SK-N-SH (cell line): ENCODE measurements at regions not wholly inside any gene's neighbourhood (a gene's known extent, or its start where the extent isn't known, plus 50 kb on each side); places are given as distances from the start of the nearest gene placed in this dataset.

Experiments
- CTCF ChIA-PET: fragments of 300-600, 350-600 bp; formaldehyde crosslinking; extraction: SDS; loops from one replicate; lab custom pipeline; 2021; lab: Yijun Ruan, JAX
- POLR2A ChIA-PET: fragments of 350-600 bp; sonication (Branson Sonifier 250); formaldehyde crosslinking; extraction: SDS; loops from one replicate; lab custom pipeline; 2020; ENCODE audit warnings: antibody characterized with exemption, inconsistent platforms; lab: Yijun Ruan, JAX
- DNase-seq: peaks from one replicate; pipeline ENCODE4 v3.0.0; 2012
- H2AFZ ChIP-seq: fragments of 200-600 bp; sonication (generic); 2 replicates; pipeline ENCODE4 v1.8.1; 2016; ENCODE audit warnings: antibody characterized with exemption, mild to moderate bottlenecking, low read depth
- H3F3A ChIP-seq: fragments of 200-600 bp; sonication (generic); replicated peaks from 2 replicates; pipeline ENCODE3; 2016; ENCODE audit warnings: antibody characterized with exemption, mild to moderate bottlenecking; ENCODE audit not compliant: insufficient read depth
- H3K27ac ChIP-seq, 2 experiments: fragments of 200-500 bp in 1 of 2; fragments of 200-600 bp in 1 of 2; sonication (Bioruptor generic) in 1 of 2; sonication (generic), shearing (Covaris generic) in 1 of 2; 2 replicates each; pipeline versions ENCODE4 v1.5.1 to v1.6.1; 2014 to 2016; ENCODE audit warnings: low read depth in 2 of 2, inconsistent platforms in 1 of 2, low read length in 1 of 2, mild to moderate bottlenecking in 1 of 2, mixed read lengths in 1 of 2
- H3K27me3 ChIP-seq: fragments of 200-600 bp; sonication (generic), shearing (Covaris generic); 2 replicates; pipeline ENCODE4 v1.6.1; 2016; ENCODE audit warnings: mixed run types; ENCODE audit not compliant: insufficient read depth
- H3K36me3 ChIP-seq, 2 experiments: fragments of 200-500 bp in 1 of 2; fragments of 200-600 bp in 1 of 2; sonication (Bioruptor generic) in 1 of 2; sonication (generic) in 1 of 2; replicated peaks in 1 of 2; 2 replicates each; pipeline versions ENCODE3 to v1.5.1; 2014 to 2016; ENCODE audit warnings: low read length in 1 of 2, mild to moderate bottlenecking in 1 of 2; ENCODE audit not compliant: insufficient read depth in 2 of 2, control insufficient read depth in 1 of 2
- H3K4me1 ChIP-seq, 2 experiments: fragments of 200-500 bp in 1 of 2; fragments of 200-600 bp in 1 of 2; sonication (Bioruptor generic) in 1 of 2; sonication (generic), shearing (Covaris generic) in 1 of 2; 2 replicates each; pipeline versions ENCODE4 v1.5.1 to v1.6.1; 2014 to 2016; ENCODE audit warnings: low read depth in 1 of 2, low read length in 1 of 2, mixed run types in 1 of 2; ENCODE audit not compliant: insufficient read depth in 2 of 2, control insufficient read depth in 1 of 2
- H3K4me2 ChIP-seq: fragments of 200-600 bp; sonication (generic), shearing (Covaris generic); 2 replicates; pipeline ENCODE4 v1.6.1; 2017; ENCODE audit warnings: mixed run types
- H3K4me3 ChIP-seq, 2 experiments: fragments of 200-500 bp in 1 of 2; fragments of 200-600 bp in 1 of 2; sonication (Bioruptor generic) in 1 of 2; sonication (generic), shearing (Covaris generic) in 1 of 2; 2 replicates each; pipeline versions ENCODE4 v1.5.1 to v1.8.1; 2014 to 2016; ENCODE audit warnings: low read depth in 2 of 2, inconsistent platforms in 1 of 2, low read length in 1 of 2, mild to moderate bottlenecking in 1 of 2, mixed read lengths in 1 of 2, moderate library complexity in 1 of 2
- H3K79me2 ChIP-seq: fragments of 200-600 bp; sonication (generic); 2 replicates; pipeline ENCODE4 v1.8.1; 2017; ENCODE audit warnings: mild to moderate bottlenecking; ENCODE audit not compliant: insufficient read depth
- H3K9ac ChIP-seq: fragments of 200-600 bp; sonication (generic); 2 replicates; pipeline ENCODE4 v1.6.1; 2017; ENCODE audit warnings: mixed run types
- H3K9me2 ChIP-seq: fragments of 200-600 bp; sonication (generic); 2 replicates; pipeline ENCODE4 v1.6.1; 2017; ENCODE audit warnings: mixed run types
- H3K9me3 ChIP-seq: fragments of 200-600 bp; sonication (generic); 2 replicates; pipeline ENCODE4 v1.6.1; 2017; ENCODE audit warnings: mixed run types, mild to moderate bottlenecking, moderate library complexity
- H4K20me1 ChIP-seq: fragments of 200-600 bp; sonication (generic); 2 replicates; pipeline ENCODE4 v1.6.1; 2017; ENCODE audit warnings: mild to moderate bottlenecking, mixed run types; ENCODE audit not compliant: insufficient read depth
- CHD2 ChIP-seq: fragments of 150-350 bp; IDR thresholded peaks from 2 replicates; pipeline ENCODE4 v1.6.1; 2018; ENCODE audit warnings: low read length; ENCODE audit not compliant: partially characterized antibody
- CTCF ChIP-seq: fragments of 200-600 bp; sonication (generic); IDR thresholded peaks from 2 replicates; pipeline ENCODE4 v1.6.1; 2017; ENCODE audit warnings: antibody characterized with exemption, mild to moderate bottlenecking, moderate library complexity
- EP300 ChIP-seq, 2 experiments: IDR thresholded peaks; 2 replicates each; pipeline versions ENCODE4 v1.4.0 to v1.6.1; 2012; ENCODE audit warnings: borderline replicate concordance in 1 of 2, low read depth in 1 of 2, low read length in 1 of 2
- FOXJ3 ChIP-seq: sonication (generic); formaldehyde crosslinking; IDR thresholded peaks from 2 replicates; pipeline ENCODE4 v1.5.1; 2020; ENCODE audit warnings: mild to moderate bottlenecking, missing genetic modification reagents
- GABPA ChIP-seq: IDR thresholded peaks from 2 replicates; pipeline ENCODE4 v1.4.0; 2012; ENCODE audit warnings: low read depth, mild to moderate bottlenecking
- IRF3 ChIP-seq: fragments of 150-350 bp; IDR thresholded peaks from 2 replicates; pipeline ENCODE4 v1.6.1; 2016; ENCODE audit warnings: mild to moderate bottlenecking, low read depth, low read length
- MAX ChIP-seq: IDR thresholded peaks from 2 replicates; pipeline ENCODE4 v1.4.0; 2012; ENCODE audit warnings: low read depth
- PBX3 ChIP-seq: IDR thresholded peaks from 2 replicates; pipeline ENCODE4; 2012
- POLR2AphosphoS5 ChIP-seq: IDR thresholded peaks from 2 replicates; pipeline ENCODE4 v1.6.1; 2012; ENCODE audit warnings: low read depth, low read length
- RCOR1 ChIP-seq: fragments of 150-350 bp; IDR thresholded peaks from 2 replicates; pipeline ENCODE4 v1.6.1; 2017; ENCODE audit warnings: antibody characterized with exemption, low read length
- RXRA ChIP-seq: IDR thresholded peaks from 2 replicates; pipeline ENCODE4 v1.4.0; 2012; ENCODE audit warnings: low read depth, mild to moderate bottlenecking, borderline replicate concordance
- SIN3A ChIP-seq: IDR thresholded peaks from 2 replicates; pipeline ENCODE4 v1.6.1; 2012; ENCODE audit warnings: low read depth, mild to moderate bottlenecking, low read length, moderate library complexity, borderline replicate concordance
- SMC3 ChIP-seq: IDR thresholded peaks from 2 replicates; pipeline ENCODE4 v1.6.1; 2012; ENCODE audit warnings: low read depth, low read length, improper control_type of control experiment
- TAF1 ChIP-seq: IDR thresholded peaks from 2 replicates; pipeline ENCODE4 v1.6.1; 2012; ENCODE audit warnings: low read depth, mild to moderate bottlenecking, low read length, moderate library complexity, borderline replicate concordance
- TEAD4 ChIP-seq: IDR thresholded peaks from 2 replicates; pipeline ENCODE4 v1.4.0; 2012; ENCODE audit warnings: mild to moderate bottlenecking, borderline replicate concordance; ENCODE audit not compliant: insufficient read depth
- USF2 ChIP-seq: fragments of 150-350 bp; IDR thresholded peaks from 2 replicates; pipeline ENCODE4 v1.6.1; 2017; ENCODE audit warnings: antibody characterized with exemption, low read length, low read depth, borderline replicate concordance
- YY1 ChIP-seq: IDR thresholded peaks from 2 replicates; pipeline ENCODE4 v1.4.0; 2012; ENCODE audit warnings: low read depth, mild to moderate bottlenecking
- WGBS: methylation state at CpG from one replicate; pipeline ENCODE4 v1.1.6; 2017; ENCODE audit warnings: low lambda C conversion rate; 5-methylcytosine and 5-hydroxymethylcytosine counted together

GRCh38 chr12:76690921-76691700 is 72.8 kb upstream of the ZDHHC17 start:
- Histone ChIP-seq H3K79me2 (no peaks in the 10 kb centered on the region), H3K9ac (no peak overlapping the region), H4K20me1 (no peaks in the 10 kb centered on the region), H3K27ac (no peak overlapping the region), H3K9me3 (no peaks in the 10 kb centered on the region), H3K4me2 (no peak overlapping the region), H2AFZ (no peak overlapping the region), H3K4me3 (no peak overlapping the region), H3K27me3 (no peaks in the 10 kb centered on the region), H3F3A (no peaks in the 10 kb centered on the region), H3K36me3 (no peaks in the 10 kb centered on the region), H3K9me2 (no peaks in the 10 kb centered on the region), H3K4me1 (peaks cover 5 to 20% of the 10 kb centered on the region in 2 experiments; a peak in 3 of 4 replicates)
- CTCF ChIA-PET: interaction anchor here (1.4 kb wide), 1 partner anchor 319 kb away, joined by 3 read pairs; no protein-coding TSS in a partner anchor
- 88% methylated on average over 6 of the region's 6 CpGs for WGBS
- DNase-seq: no peak
- POLR2A ChIA-PET: no interaction called here
- no peak for TF ChIP-seq CTCF
- TF ChIP-seq SIN3A: no peak
- no peak for TF ChIP-seq MAX
- TF ChIP-seq TAF1: no peak
- no peak for TF ChIP-seq POLR2AphosphoS5
- no peak for TF ChIP-seq SMC3

- CTCF ChIA-PET: no interaction called here
- no peak overlapping the region for H3K4me3 ChIP-seq
- H3K9me2 ChIP-seq: no peaks in the 10 kb centered on the region
- no peak overlapping the region for H3K4me2 ChIP-seq
- POLR2A ChIA-PET: no interaction called here
- no peaks in the 10 kb centered on the region for H4K20me1 ChIP-seq
- DNase-seq: no peak
- no peak overlapping the region for H3K27ac ChIP-seq
- H2AFZ ChIP-seq: peak overlapping the region; percentile 66; the same call in 1 of the 2 replicates
- H3K4me1 ChIP-seq: peaks cover 0 to 13% of the 10 kb centered on the region in 2 experiments; a peak in 3 of 4 replicates
- H3K27me3 ChIP-seq: no peaks in the 10 kb centered on the region
- H3K79me2 ChIP-seq: no peaks in the 10 kb centered on the region
- no peaks in the 10 kb centered on the region for H3F3A ChIP-seq
- no peak overlapping the region for H3K9ac ChIP-seq
- no peaks in the 10 kb centered on the region for H3K9me3 ChIP-seq
- TF ChIP-seq POLR2AphosphoS5 (no peak), IRF3 (no peak), TAF1 (no peak), PBX3 (no peak), RCOR1 (no peak), YY1 (no peak), MAX (no peak), RXRA (no peak), FOXJ3 (CRISPR knock-in tag) (no peak), TEAD4 (no peak), CHD2 (no peak), EP300 (IDR thresholded peaks at IDR 0.05; ENCODE audit: borderline replicate concordance in 1 of 2, low read depth in 1 of 2, low read length in 1 of 2) (no peak), GABPA (no peak), USF2 (no peak)
- TF ChIP-seq, all 33 proteins: peak for 0
- H3K36me3 ChIP-seq: no peaks in the 10 kb centered on the region
- 67% methylated on average over 3 of the region's 3 CpGs for WGBS
Measured at GRCh38 chr12:76692846-76693245, 71.1 kb upstream of the ZDHHC17 start.
